ENCODE measurements at regions not wholly inside any gene's neighbourhood (a gene's known extent, or its start where the extent isn't known, plus 50 kb on each side); places are given as distances from the start of the nearest gene placed in this dataset.

GRCh38 chr7:95687759-95688343, 84.5 kb upstream of the DYNC1I1 start:
- H3K36me3 ChIP-seq, result no peaks in the 10 kb centered on the region
- H3K4me1 ChIP-seq, result no peaks in the 10 kb centered on the region
- H3K9me3 ChIP-seq, result no peaks in the 10 kb centered on the region
- TF ChIP-seq POLR2AphosphoS5 (IDR thresholded peaks at IDR 0.05) (no peak), CTCF (IDR thresholded peaks at IDR 0.05) (peak in 2 of 3 donors; percentile 28 to 50)
- H3K27me3 ChIP-seq, result no peaks in the 10 kb centered on the region
- no peak overlapping the region for H3K27ac ChIP-seq
- intact Hi-C loops (cut with DNase I; ENCODE audit: low total_unique reads), result loop anchor here (5.0 kb wide), 1 partner anchor 161 kb away; no protein-coding TSS in a partner anchor
- DNase-seq (ENCODE audit: low spot score in 2 of 2), result no peak
- H3K4me3 ChIP-seq, result no peak overlapping the region

- DNase-seq (ENCODE audit: low spot score in 2 of 2), result peak in 1 of 2 donors; percentile 32
- Histone ChIP-seq H3K27ac (no peak overlapping the region), H3K27me3 (no peaks in the 10 kb centered on the region), H3K4me3 (no peak overlapping the region), H3K4me1 (no peaks in the 10 kb centered on the region), H3K9me3 (no peaks in the 10 kb centered on the region), H3K36me3 (no peaks in the 10 kb centered on the region)
- intact Hi-C loops (cut with DNase I; ENCODE audit: low total_unique reads), result loop anchor here (5.0 kb wide), 1 partner anchor 159 kb away; no protein-coding TSS in a partner anchor
- TF ChIP-seq CTCF (IDR thresholded peaks at IDR 0.05) (peak; percentile 56 to 74 (median 72)), POLR2AphosphoS5 (IDR thresholded peaks at IDR 0.05) (no peak)
Observed at GRCh38 chr7:95686109-95686508, 86.2 kb upstream of the DYNC1I1 start.

GRCh38 chr7:95684505-95684904, 87.8 kb upstream of the DYNC1I1 start:
- intact Hi-C loops (cut with DNase I; ENCODE audit: low total_unique reads), result no loop called here

GRCh38 chr7:95684037-95684436, 87.7 kb upstream of the PDK4 start:
- DNase-seq (ENCODE audit: low spot score in 2 of 2), result no peak
- TF ChIP-seq POLR2A (IDR thresholded peaks at IDR 0.05) (no peak), CTCF (IDR thresholded peaks at IDR 0.05) (peak; percentile 53 to 81 (median 76))
- Histone ChIP-seq H3K27me3 (no peaks in the 10 kb centered on the region), H3K4me3 (no peak overlapping the region), H3K9me3 (no peaks in the 10 kb centered on the region), H3K27ac (peak overlapping the region in 1 of 2 donors; percentile 1), H3K4me1 (no peaks in the 10 kb centered on the region), H3K36me3 (no peaks in the 10 kb centered on the region)
- intact Hi-C loops (cut with DNase I; ENCODE audit: low total_unique reads), result no loop called here

More at GRCh38 chr7:95684505-95684904, 87.8 kb upstream of the DYNC1I1 start:
- Histone ChIP-seq H3K4me1 (no peaks in the 10 kb centered on the region), H3K9me3 (no peaks in the 10 kb centered on the region), H3K4me3 (no peak overlapping the region), H3K27ac (peak overlapping the region; percentile 1 to 4), H3K27me3 (no peaks in the 10 kb centered on the region), H3K36me3 (no peaks in the 10 kb centered on the region)
- TF ChIP-seq CTCF (IDR thresholded peaks at IDR 0.05) (no peak), POLR2AphosphoS5 (IDR thresholded peaks at IDR 0.05) (no peak), POLR2A (IDR thresholded peaks at IDR 0.05) (no peak)
- no peak for DNase-seq (ENCODE audit: low spot score in 2 of 2)

- H3K27ac ChIP-seq, result peak overlapping the region in 1 of 2 donors; percentile 36
- no peaks in the 10 kb centered on the region for H3K4me1 ChIP-seq
- no peak overlapping the region for H3K4me3 ChIP-seq
- H3K27me3 ChIP-seq, result no peaks in the 10 kb centered on the region
- intact Hi-C loops (cut with DNase I; ENCODE audit: low total_unique reads), result no loop called here
- TF ChIP-seq POLR2AphosphoS5 (IDR thresholded peaks at IDR 0.05), result no peak
- no peak for TF ChIP-seq CTCF (IDR thresholded peaks at IDR 0.05)
- no peak for TF ChIP-seq POLR2A (IDR thresholded peaks at IDR 0.05)
- H3K36me3 ChIP-seq, result no peaks in the 10 kb centered on the region
- no peaks in the 10 kb centered on the region for H3K9me3 ChIP-seq
- DNase-seq (ENCODE audit: low spot score in 2 of 2), result no peak
Observed at GRCh38 chr7:95682913-95683312, 86.6 kb upstream of the PDK4 start.

Data from breast epithelium (tissue), 4 donors.